Testis (tissue), 2 donors: ENCODE measurements at regions not wholly inside any gene's neighbourhood (a gene's known extent, or its start where the extent isn't known, plus 50 kb on each side); places are given as distances from the start of the nearest gene placed in this dataset.

ENCODE experiments used
- POLR2A ChIP-seq: fragments of 450-650 bp; IDR thresholded peaks from one replicate; pipeline ENCODE4 v1.6.1; 2017; ENCODE audit warnings: antibody characterized with exemption, mild to moderate bottlenecking, moderate library complexity
- TF ChIP-seq, protein P1 (sequence below), 3 experiments: fragments of 450-650 bp in 2 of 3; fragments of 200-600 bp in 1 of 3; sonication (generic) in 1 of 3; IDR thresholded peaks; one replicate each; pipeline ENCODE4 v1.5.1; 2016 to 2019; ENCODE audit warnings: antibody characterized with exemption in 3 of 3, mild to moderate bottlenecking in 2 of 3, moderate library complexity in 1 of 3

DNA sequence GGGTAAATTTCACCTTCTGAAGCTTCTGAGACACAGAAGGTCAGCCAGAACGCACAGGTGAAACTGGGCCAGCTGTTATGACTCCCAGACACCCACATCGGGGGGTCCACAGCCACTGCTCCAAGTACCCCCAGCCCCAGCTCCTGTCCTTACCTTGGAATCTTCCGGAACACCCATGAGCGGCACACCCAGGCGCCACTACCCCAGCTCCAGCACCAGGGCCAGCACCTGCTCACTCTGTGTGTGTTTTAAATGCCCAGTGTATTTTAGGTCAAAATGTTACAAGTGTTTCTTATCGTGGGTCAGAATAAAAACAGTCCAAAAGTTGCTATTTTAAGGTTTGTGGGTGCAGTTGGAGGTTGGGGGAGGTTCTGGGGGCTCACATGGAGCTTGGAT lies 116.3 kb downstream of the RMI2 start:
- TF ChIP-seq, protein P1, sequence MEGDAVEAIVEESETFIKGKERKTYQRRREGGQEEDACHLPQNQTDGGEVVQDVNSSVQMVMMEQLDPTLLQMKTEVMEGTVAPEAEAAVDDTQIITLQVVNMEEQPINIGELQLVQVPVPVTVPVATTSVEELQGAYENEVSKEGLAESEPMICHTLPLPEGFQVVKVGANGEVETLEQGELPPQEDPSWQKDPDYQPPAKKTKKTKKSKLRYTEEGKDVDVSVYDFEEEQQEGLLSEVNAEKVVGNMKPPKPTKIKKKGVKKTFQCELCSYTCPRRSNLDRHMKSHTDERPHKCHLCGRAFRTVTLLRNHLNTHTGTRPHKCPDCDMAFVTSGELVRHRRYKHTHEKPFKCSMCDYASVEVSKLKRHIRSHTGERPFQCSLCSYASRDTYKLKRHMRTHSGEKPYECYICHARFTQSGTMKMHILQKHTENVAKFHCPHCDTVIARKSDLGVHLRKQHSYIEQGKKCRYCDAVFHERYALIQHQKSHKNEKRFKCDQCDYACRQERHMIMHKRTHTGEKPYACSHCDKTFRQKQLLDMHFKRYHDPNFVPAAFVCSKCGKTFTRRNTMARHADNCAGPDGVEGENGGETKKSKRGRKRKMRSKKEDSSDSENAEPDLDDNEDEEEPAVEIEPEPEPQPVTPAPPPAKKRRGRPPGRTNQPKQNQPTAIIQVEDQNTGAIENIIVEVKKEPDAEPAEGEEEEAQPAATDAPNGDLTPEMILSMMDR (IDR thresholded peaks at IDR 0.05), result no peak
- TF ChIP-seq POLR2A, result no peak
